ENCODE measurements at regions not wholly inside any gene's neighbourhood (a gene's known extent, or its start where the extent isn't known, plus 50 kb on each side); places are given as distances from the start of the nearest gene placed in this dataset.
"Not testable (repeated sequence)": the region's sequence is repeated elsewhere in the genome, so short reads cannot be mapped to it uniquely, and the experiment has no call there.

DNA sequence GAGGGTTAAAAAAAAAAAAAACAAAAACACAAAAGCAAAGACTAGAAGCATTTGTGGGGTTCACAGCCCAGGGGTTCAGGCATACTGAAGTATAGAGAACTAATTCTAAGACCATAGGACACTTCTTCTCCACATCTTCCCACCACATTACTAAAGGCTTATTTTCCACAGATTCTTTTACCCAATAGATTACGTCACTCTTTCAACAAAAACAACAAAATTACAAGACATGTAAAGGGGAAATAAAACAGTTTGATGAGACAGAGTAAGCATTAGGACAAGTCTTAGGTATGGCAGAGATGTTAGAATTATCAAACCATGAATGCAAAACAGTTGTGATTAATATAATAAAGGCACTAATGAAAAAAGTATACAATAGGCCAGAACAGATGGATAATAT lies 2013.7 kb downstream of the MRPL39 start:
- H3K36me3 ChIP-seq = no peaks in the 10 kb centered on the region
- no peak overlapping the region for H3K4me3 ChIP-seq
- no peak overlapping the region for H3K27ac ChIP-seq
- H3K4me1 ChIP-seq = no peaks in the 10 kb centered on the region
- intact Hi-C loops (cut with DNase I) = no loop called here
- WGBS, 2 donors = 83 to 87% methylated on average over 1 of the region's 1 CpG
- no peak for DNase-seq
- no peaks in the 10 kb centered on the region for H3K27me3 ChIP-seq
- no peaks in the 10 kb centered on the region for H3K9me3 ChIP-seq
- TF ChIP-seq POLR2AphosphoS5 (IDR thresholded peaks at IDR 0.05) = no peak
- TF ChIP-seq POLR2A (IDR thresholded peaks at IDR 0.05) = no peak
- TF ChIP-seq, protein P1, sequence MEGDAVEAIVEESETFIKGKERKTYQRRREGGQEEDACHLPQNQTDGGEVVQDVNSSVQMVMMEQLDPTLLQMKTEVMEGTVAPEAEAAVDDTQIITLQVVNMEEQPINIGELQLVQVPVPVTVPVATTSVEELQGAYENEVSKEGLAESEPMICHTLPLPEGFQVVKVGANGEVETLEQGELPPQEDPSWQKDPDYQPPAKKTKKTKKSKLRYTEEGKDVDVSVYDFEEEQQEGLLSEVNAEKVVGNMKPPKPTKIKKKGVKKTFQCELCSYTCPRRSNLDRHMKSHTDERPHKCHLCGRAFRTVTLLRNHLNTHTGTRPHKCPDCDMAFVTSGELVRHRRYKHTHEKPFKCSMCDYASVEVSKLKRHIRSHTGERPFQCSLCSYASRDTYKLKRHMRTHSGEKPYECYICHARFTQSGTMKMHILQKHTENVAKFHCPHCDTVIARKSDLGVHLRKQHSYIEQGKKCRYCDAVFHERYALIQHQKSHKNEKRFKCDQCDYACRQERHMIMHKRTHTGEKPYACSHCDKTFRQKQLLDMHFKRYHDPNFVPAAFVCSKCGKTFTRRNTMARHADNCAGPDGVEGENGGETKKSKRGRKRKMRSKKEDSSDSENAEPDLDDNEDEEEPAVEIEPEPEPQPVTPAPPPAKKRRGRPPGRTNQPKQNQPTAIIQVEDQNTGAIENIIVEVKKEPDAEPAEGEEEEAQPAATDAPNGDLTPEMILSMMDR (IDR thresholded peaks at IDR 0.05) = no peak
- no peak for TF ChIP-seq EP300 (IDR thresholded peaks at IDR 0.05)

DNA sequence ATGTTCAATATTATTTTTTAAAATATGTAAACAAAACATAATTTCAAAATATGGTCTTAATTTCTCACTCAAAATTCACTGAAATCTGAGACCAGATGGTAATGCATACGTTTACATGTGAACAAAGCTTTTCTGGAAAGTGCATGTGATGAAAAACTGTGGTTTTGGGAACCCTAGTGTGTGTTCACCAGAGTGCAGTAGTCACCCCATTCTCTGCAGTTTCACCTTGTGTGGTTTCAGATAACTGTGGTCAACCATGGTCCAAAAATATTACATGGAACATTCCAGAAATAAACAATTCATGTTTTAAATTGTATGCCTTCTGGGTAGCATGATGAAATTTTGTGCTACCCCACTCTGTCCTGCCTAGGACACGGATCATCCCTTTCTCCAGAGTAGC lies 2021.9 kb downstream of the MRPL39 start:
- H3K9me3 ChIP-seq = no peaks in the 10 kb centered on the region
- TF ChIP-seq, protein P1 (IDR thresholded peaks at IDR 0.05) = no peak
- TF ChIP-seq EP300 (IDR thresholded peaks at IDR 0.05) (no peak), POLR2AphosphoS5 (IDR thresholded peaks at IDR 0.05) (no peak), POLR2A (IDR thresholded peaks at IDR 0.05) (no peak)
- 54 to 75% methylated on average over 2 of the region's 2 CpGs for WGBS, 2 donors
- intact Hi-C loops (cut with DNase I) = no loop called here
- DNase-seq = no peak
- no peak overlapping the region for H3K4me3 ChIP-seq
- no peak overlapping the region for H3K27ac ChIP-seq
- no peaks in the 10 kb centered on the region for H3K27me3 ChIP-seq
- no peaks in the 10 kb centered on the region for H3K4me1 ChIP-seq
- H3K36me3 ChIP-seq = no peaks in the 10 kb centered on the region

DNA sequence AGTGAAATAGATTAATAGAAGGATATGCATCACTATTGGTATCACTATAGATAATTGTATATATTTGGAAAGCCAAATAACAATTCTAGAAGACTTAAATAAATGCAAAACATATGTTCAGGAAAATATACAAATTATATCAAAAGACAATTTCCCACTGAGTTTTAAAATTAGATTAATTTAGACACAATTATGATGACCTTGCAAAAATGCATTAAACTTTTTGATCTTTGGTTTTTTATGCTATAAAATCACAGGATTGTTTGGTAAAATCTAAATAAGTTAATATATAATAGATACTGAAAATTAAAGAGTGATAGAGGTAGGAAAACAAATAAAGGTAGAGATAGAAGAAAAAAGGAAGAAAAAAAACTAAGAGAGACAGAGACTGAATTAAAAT lies 2027.7 kb downstream of the MRPL39 start:
- no peak for TF ChIP-seq EP300 (IDR thresholded peaks at IDR 0.05)
- no peak for TF ChIP-seq POLR2AphosphoS5 (IDR thresholded peaks at IDR 0.05)
- no peak for TF ChIP-seq POLR2A (IDR thresholded peaks at IDR 0.05)
- H3K4me3 ChIP-seq = no peak overlapping the region
- no peaks in the 10 kb centered on the region for H3K36me3 ChIP-seq
- H3K27ac ChIP-seq = no peak overlapping the region
- no peaks in the 10 kb centered on the region for H3K4me1 ChIP-seq
- H3K9me3 ChIP-seq = no peaks in the 10 kb centered on the region
- intact Hi-C loops (cut with DNase I) = no loop called here
- H3K27me3 ChIP-seq = no peaks in the 10 kb centered on the region
- DNase-seq = no peak

DNA sequence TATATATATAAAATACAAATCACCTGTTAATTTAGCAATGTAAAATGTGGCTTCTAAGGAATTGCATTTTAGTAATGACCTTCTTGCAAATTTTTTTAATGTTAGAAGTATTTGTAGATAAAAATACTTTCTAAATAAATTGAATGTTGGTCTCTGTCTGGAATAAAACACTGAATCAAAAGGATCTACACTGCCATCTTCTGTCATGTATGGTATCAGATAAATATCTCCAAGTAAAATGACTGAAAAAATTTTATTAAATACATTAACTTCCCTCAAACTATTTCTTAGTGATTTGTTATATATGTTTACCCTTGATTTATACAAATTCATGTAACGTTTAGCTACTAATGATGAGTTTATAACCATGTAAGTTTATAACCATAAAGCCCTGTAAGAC lies 2029.3 kb downstream of the MRPL39 start:
- TF ChIP-seq POLR2AphosphoS5 (IDR thresholded peaks at IDR 0.05) = no peak
- no peak for TF ChIP-seq POLR2A (IDR thresholded peaks at IDR 0.05)
- TF ChIP-seq, protein P1 (IDR thresholded peaks at IDR 0.05) = no peak
- TF ChIP-seq EP300 (IDR thresholded peaks at IDR 0.05) = no peak
- no peak overlapping the region for H3K27ac ChIP-seq

DNA sequence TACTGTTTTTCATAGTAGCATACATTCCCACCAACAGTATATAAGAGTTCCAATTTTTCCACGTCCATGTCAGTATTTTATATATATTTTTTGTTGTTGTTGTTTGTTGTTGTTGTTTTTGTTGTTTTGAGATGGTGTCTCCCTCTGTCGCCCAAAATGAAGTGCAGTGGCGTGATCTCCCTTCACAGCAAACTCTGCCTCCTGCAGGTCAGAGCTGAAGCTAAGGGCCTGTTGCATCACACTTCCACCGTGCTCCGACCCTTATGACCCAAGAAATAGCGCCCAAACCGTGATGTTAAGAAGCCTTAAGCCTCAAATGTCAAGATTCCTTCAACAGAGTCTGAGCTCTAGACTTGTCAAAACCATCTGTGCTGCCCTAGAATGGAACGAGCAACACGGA lies 2032.3 kb downstream of the MRPL39 start:
- Histone ChIP-seq H3K4me1 (no peaks in the 10 kb centered on the region), H3K4me3 (no peak overlapping the region), H3K36me3 (no peaks in the 10 kb centered on the region), H3K9me3 (no peaks in the 10 kb centered on the region), H3K27ac (no peak overlapping the region), H3K27me3 (no peaks in the 10 kb centered on the region)
- intact Hi-C loops (cut with DNase I) = no loop called here
- no peak for TF ChIP-seq POLR2A (IDR thresholded peaks at IDR 0.05)
- TF ChIP-seq, protein P1 (IDR thresholded peaks at IDR 0.05) = no peak
- WGBS, 2 donors = 81% methylated on average over 9 of the region's 9 CpGs
- no peak for DNase-seq

More for the DNA sequence above, 2029.3 kb downstream of the MRPL39 start:
- Histone ChIP-seq H3K36me3 (no peaks in the 10 kb centered on the region), H3K4me3 (no peak overlapping the region), H3K27me3 (no peaks in the 10 kb centered on the region), H3K4me1 (no peaks in the 10 kb centered on the region), H3K9me3 (no peaks in the 10 kb centered on the region)
- WGBS, 2 donors = 61 to 70% methylated on average over 1 of the region's 1 CpG
- DNase-seq = no peak
- intact Hi-C loops (cut with DNase I) = no loop called here

DNA sequence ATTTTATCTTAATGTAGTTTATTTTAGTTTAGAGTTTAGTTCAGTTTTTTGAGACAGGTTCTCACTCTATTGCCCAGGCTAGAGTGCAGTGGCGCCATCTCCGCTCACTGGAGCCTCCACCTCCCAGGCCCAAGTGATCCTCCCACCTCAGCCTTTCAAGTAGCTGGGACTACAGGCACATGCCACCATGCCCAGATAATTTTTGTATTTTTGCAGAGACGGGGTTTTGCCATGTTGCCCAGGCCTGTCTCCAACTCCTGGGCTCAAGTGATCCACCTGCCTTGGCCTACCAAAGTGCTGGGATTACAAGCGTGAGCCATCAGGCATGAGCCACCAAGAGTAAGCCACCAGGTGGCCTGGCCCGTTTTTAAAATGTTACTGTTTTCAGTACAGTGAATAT lies 2058.4 kb downstream of the MRPL39 start:
- H3K4me3 ChIP-seq; H3K9me3 ChIP-seq; H3K4me1 ChIP-seq; intact Hi-C loops (cut with DNase I); H3K27ac ChIP-seq; H3K27me3 ChIP-seq; H3K36me3 ChIP-seq; DNase-seq: not testable (repeated sequence)
- 89 to 91% methylated on average over 5 of the region's 5 CpGs for WGBS, 2 donors
